K562 (cell line): ENCODE measurements at regions not wholly inside any gene's neighbourhood (a gene's known extent, or its start where the extent isn't known, plus 50 kb on each side); places are given as distances from the start of the nearest gene placed in this dataset.

Experiments used
- BACH1 ChIP-seq: fragments of 200-800 bp; sonication (Bioruptor generic); IDR thresholded peaks from 2 replicates; pipeline ENCODE4 v1.6.1; 2016; ENCODE audit warnings: missing genetic modification characterization, missing compliant biosample characterization
- C11orf30 ChIP-seq: fragments of 450-650 bp; IDR thresholded peaks from 2 replicates; pipeline ENCODE4 v1.6.1; 2016; ENCODE audit warnings: low read depth, mild to moderate bottlenecking
- CBFA2T2 ChIP-seq: fragments of 450-650 bp; conservative IDR thresholded peaks from 2 replicates; pipeline ENCODE4 v1.6.1; 2017; ENCODE audit warnings: mild to moderate bottlenecking
- EP400 ChIP-seq: fragments of 450-650 bp; IDR thresholded peaks from 2 replicates; pipeline ENCODE4 v1.6.1; 2017; ENCODE audit warnings: antibody characterized with exemption, mild to moderate bottlenecking, moderate library complexity
- FOXJ2 ChIP-seq: fragments of 200-800 bp; sonication (Bioruptor generic); IDR thresholded peaks from 2 replicates; pipeline ENCODE4 v1.6.1; 2016; ENCODE audit warnings: missing genetic modification characterization, missing compliant biosample characterization
- FUS ChIP-seq: fragments of 200-400 bp; formaldehyde crosslinking; optimal IDR thresholded peaks from 2 replicates; pipeline ENCODE3; 2017; ENCODE audit warnings: low read depth, low read length
- HNRNPLL ChIP-seq: fragments of 200-400 bp; formaldehyde crosslinking; IDR thresholded peaks from 2 replicates; pipeline ENCODE4 v1.6.1; 2017; ENCODE audit warnings: low read length, low read depth, mild to moderate bottlenecking; ENCODE audit not compliant: poor library complexity, severe bottlenecking
- JUNB ChIP-seq: fragments of 450-650 bp; formaldehyde crosslinking; conservative IDR thresholded peaks from 2 replicates; pipeline ENCODE4 v1.4.0; 2020; ENCODE audit warnings: mild to moderate bottlenecking
- MAFF ChIP-seq: IDR thresholded peaks from 2 replicates; pipeline ENCODE4 v1.6.1; 2012; ENCODE audit warnings: low read length, improper control_type of control experiment
- NCOA1 ChIP-seq: fragments of 450-650 bp; IDR thresholded peaks from 2 replicates; pipeline ENCODE4 v1.6.1; 2016; ENCODE audit warnings: low read depth
- NFE2 ChIP-seq: IDR thresholded peaks from 2 replicates; pipeline ENCODE4 v1.6.1; 2014; ENCODE audit warnings: antibody characterized with exemption, low read depth
- NFE2L1 ChIP-seq: fragments of 450-650 bp; IDR thresholded peaks from 2 replicates; pipeline ENCODE4 v1.6.1; 2016; ENCODE audit warnings: missing genetic modification characterization, low read depth, mild to moderate bottlenecking, missing compliant biosample characterization, moderate library complexity, borderline replicate concordance
- RBM15 ChIP-seq: fragments of 200-400 bp; formaldehyde crosslinking; IDR thresholded peaks from 2 replicates; pipeline ENCODE4 v1.6.1; 2018; ENCODE audit warnings: mild to moderate bottlenecking, low read length, moderate library complexity; ENCODE audit not compliant: insufficient read depth
- SIX5 ChIP-seq, 2 experiments: IDR thresholded peaks; 2 replicates each; pipeline ENCODE4 v1.6.1; 2011; ENCODE audit warnings: low read length in 2 of 2, borderline replicate concordance in 1 of 2, low read depth in 1 of 2, mild to moderate bottlenecking in 1 of 2, moderate library complexity in 1 of 2; ENCODE audit not compliant: insufficient read depth in 1 of 2
- SMARCB1 ChIP-seq: IDR thresholded peaks from 2 replicates; pipeline ENCODE4 v1.6.1; 2011; ENCODE audit warnings: improper control_type of control experiment, low read depth; ENCODE audit not compliant: insufficient read length
- SMARCE1 ChIP-seq: fragments of 450-650 bp; IDR thresholded peaks from 2 replicates; pipeline ENCODE4 v1.7.1; 2016; ENCODE audit warnings: mild to moderate bottlenecking
- SRSF9 ChIP-seq: fragments of 200-400 bp; formaldehyde crosslinking; IDR thresholded peaks from 2 replicates; pipeline ENCODE4 v1.6.1; 2017; ENCODE audit warnings: low read depth, low read length, borderline replicate concordance
- TAF1 ChIP-seq: IDR thresholded peaks from 2 replicates; pipeline ENCODE4 v1.6.1; 2011; ENCODE audit warnings: mild to moderate bottlenecking, low read length, moderate library complexity; ENCODE audit not compliant: insufficient read depth, control insufficient read depth, severe bottlenecking; ENCODE audit errors: extremely low read depth
- TEAD2 ChIP-seq: fragments of 450-650 bp; IDR thresholded peaks from 2 replicates; pipeline ENCODE4 v1.6.1; 2016; ENCODE audit warnings: missing genetic modification characterization, control low read depth, missing compliant biosample characterization
- TFAM ChIP-seq: fragments of 250-450 bp; sonication (Bioruptor Pico); conservative IDR thresholded peaks from 2 replicates; pipeline ENCODE4 v1.5.0; 2021; ENCODE audit warnings: mild to moderate bottlenecking, moderate library complexity
- TSC22D4 ChIP-seq: fragments of 450-650 bp; IDR thresholded peaks from 2 replicates; pipeline ENCODE4 v1.6.1; 2016; ENCODE audit warnings: missing genetic modification characterization, missing biosample characterization, control low read depth
- U2AF2 ChIP-seq: fragments of 200-400 bp; formaldehyde crosslinking; optimal IDR thresholded peaks from 2 replicates; pipeline ENCODE3; 2017; ENCODE audit warnings: low read depth, mild to moderate bottlenecking, low read length
- ZFP30 ChIP-seq: fragments of 250-450 bp; sonication (Bioruptor Pico); IDR thresholded peaks from 2 replicates; pipeline ENCODE4 v1.8.0; 2022; ENCODE audit warnings: moderate library complexity, mild to moderate bottlenecking, inconsistent platforms, borderline replicate concordance
- ZNF124 ChIP-seq: sonication (generic); formaldehyde crosslinking; IDR thresholded peaks from 2 replicates; pipeline ENCODE4 v1.8.1; 2022; ENCODE audit warnings: missing genetic modification reagents
- ZNF175 ChIP-seq: fragments of 200-800 bp; sonication (Bioruptor generic); IDR thresholded peaks from 2 replicates; pipeline ENCODE4 v1.6.1; 2016; ENCODE audit warnings: low read depth, mild to moderate bottlenecking, missing genetic modification characterization, missing compliant biosample characterization
- ZNF436 ChIP-seq: fragments of 250-450, 450-650 bp; sonication (Bioruptor Pico); formaldehyde crosslinking; IDR thresholded peaks from 2 replicates; pipeline ENCODE4 v1.7.0; 2020; ENCODE audit warnings: mild to moderate bottlenecking
- TF ChIP-seq, protein P1 (sequence below), 3 experiments: fragments of 200-800 bp in 1 of 3; sonication (Bioruptor generic) in 1 of 3; sonication (generic) in 1 of 3; formaldehyde crosslinking in 1 of 3; IDR thresholded peaks; 2 replicates each; pipeline versions ENCODE4 v1.6.1 to v1.8.0; 2016 to 2022; ENCODE audit warnings: mild to moderate bottlenecking in 2 of 3, missing compliant biosample characterization in 2 of 3, missing genetic modification characterization in 2 of 3, missing genetic modification reagents in 1 of 3
- TF ChIP-seq, protein P2 (sequence below): fragments of 450-650 bp; IDR thresholded peaks from 2 replicates; pipeline ENCODE4 v1.6.1; 2017; ENCODE audit warnings: mild to moderate bottlenecking, moderate library complexity
- TF ChIP-seq, protein P3 (sequence below): sonication (generic); formaldehyde crosslinking; IDR thresholded peaks from 2 replicates; pipeline ENCODE4 v1.8.0; 2022; ENCODE audit warnings: mild to moderate bottlenecking, missing genetic modification reagents

DNA sequence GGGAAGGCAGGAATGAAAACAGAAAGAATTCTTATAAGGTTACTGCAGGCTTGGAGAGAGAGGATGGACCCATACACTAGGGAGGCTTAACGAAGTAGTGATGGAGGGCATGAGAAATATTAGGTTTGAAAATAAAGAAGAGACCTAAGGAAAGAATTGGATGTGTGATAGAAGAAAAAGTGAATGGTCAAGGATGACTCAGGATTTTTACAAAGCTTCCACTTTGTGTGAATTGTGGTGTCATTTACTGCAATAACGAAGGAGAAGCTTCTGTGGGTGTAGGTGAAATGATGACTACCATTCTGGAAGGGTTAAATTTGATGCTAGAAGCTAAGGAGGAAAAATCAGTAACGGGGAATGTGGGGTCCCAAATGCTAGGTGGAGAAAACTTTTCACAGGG is 191.2 kb downstream of the UTRN start (continued):
- 0 out of 2 replicates have a peak, but pooled peaks have one; percentile 13 for TF ChIP-seq NFE2L1
- no peak for TF ChIP-seq HNRNPLL
- TF ChIP-seq MAFF, result peak; percentile 20
- TF ChIP-seq SIX5 (IDR thresholded peaks at IDR 0.05; ENCODE audit: borderline replicate concordance in 1 of 2, insufficient read depth in 1 of 2, low read depth in 1 of 2, low read length in 2 of 2), result no peak
- peak; percentile 55 for TF ChIP-seq NFE2
- TF ChIP-seq BACH1, result 0 out of 2 replicates have a peak, but pooled peaks have one; percentile 48
- no peak for TF ChIP-seq CBFA2T2
- TF ChIP-seq FUS, result no peak
- no peak for TF ChIP-seq SMARCE1
- TF ChIP-seq U2AF2, result no peak
- TF ChIP-seq ZNF436 (CRISPR knock-in tag), result no peak
- no peak for TF ChIP-seq TFAM (CRISPR knock-in tag)
- TF ChIP-seq JUNB (CRISPR knock-in tag), result no peak
- no peak for TF ChIP-seq SMARCB1
- TF ChIP-seq EP400, result no peak
- TF ChIP-seq ZFP30 (CRISPR knock-in tag), result no peak
- TF ChIP-seq, protein P1, sequence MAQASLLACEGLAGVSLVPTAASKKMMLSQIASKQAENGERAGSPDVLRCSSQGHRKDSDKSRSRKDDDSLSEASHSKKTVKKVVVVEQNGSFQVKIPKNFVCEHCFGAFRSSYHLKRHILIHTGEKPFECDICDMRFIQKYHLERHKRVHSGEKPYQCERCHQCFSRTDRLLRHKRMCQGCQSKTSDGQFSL (CRISPR knock-in tag; IDR thresholded peaks at IDR 0.05), result no peak
- TF ChIP-seq, protein P1 (tag; IDR thresholded peaks at IDR 0.05), result no peak
- TF ChIP-seq C11orf30, result peak; percentile 67
- TF ChIP-seq ZNF175, result no peak
- no peak for TF ChIP-seq TAF1
- no peak for TF ChIP-seq NCOA1
- TF ChIP-seq TSC22D4, result no peak
- TF ChIP-seq TEAD2 (tag), result no peak
- TF ChIP-seq, protein P2, sequence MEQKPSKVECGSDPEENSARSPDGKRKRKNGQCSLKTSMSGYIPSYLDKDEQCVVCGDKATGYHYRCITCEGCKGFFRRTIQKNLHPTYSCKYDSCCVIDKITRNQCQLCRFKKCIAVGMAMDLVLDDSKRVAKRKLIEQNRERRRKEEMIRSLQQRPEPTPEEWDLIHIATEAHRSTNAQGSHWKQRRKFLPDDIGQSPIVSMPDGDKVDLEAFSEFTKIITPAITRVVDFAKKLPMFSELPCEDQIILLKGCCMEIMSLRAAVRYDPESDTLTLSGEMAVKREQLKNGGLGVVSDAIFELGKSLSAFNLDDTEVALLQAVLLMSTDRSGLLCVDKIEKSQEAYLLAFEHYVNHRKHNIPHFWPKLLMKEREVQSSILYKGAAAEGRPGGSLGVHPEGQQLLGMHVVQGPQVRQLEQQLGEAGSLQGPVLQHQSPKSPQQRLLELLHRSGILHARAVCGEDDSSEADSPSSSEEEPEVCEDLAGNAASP, result no peak
- TF ChIP-seq SRSF9, result no peak
- no peak for TF ChIP-seq ZNF124 (CRISPR knock-in tag)
- no peak for TF ChIP-seq FOXJ2
- TF ChIP-seq, protein P3, sequence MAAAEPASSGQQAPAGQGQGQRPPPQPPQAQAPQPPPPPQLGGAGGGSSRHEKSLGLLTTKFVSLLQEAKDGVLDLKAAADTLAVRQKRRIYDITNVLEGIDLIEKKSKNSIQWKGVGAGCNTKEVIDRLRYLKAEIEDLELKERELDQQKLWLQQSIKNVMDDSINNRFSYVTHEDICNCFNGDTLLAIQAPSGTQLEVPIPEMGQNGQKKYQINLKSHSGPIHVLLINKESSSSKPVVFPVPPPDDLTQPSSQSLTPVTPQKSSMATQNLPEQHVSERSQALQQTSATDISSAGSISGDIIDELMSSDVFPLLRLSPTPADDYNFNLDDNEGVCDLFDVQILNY (CRISPR knock-in tag), result no peak
- TF ChIP-seq RBM15, result no peak
